SK-N-SH treated with all-trans-retinoic acid at 6 μM for 48 hours (cell line): ENCODE measurements at regions not wholly inside any gene's neighbourhood (a gene's known extent, or its start where the extent isn't known, plus 50 kb on each side); places are given as distances from the start of the nearest gene placed in this dataset.

Source experiments
- ARNTL ChIP-seq: fragments of 450-650 bp; formaldehyde crosslinking; IDR thresholded peaks from 2 replicates; pipeline ENCODE4 v1.5.0; 2020; ENCODE audit warnings: low read depth, mild to moderate bottlenecking, moderate library complexity, borderline replicate concordance
- ISL1 ChIP-seq: fragments of 250-450 bp; sonication (Bioruptor Pico); IDR thresholded peaks from 2 replicates; pipeline ENCODE4 v2.1.2; 2022; ENCODE audit warnings: mild to moderate bottlenecking, moderate library complexity
- ZFP30 ChIP-seq: fragments of 450-650 bp; formaldehyde crosslinking; IDR thresholded peaks from 2 replicates; pipeline ENCODE4 v1.5.0; 2022; ENCODE audit warnings: mild to moderate bottlenecking, moderate library complexity

DNA sequence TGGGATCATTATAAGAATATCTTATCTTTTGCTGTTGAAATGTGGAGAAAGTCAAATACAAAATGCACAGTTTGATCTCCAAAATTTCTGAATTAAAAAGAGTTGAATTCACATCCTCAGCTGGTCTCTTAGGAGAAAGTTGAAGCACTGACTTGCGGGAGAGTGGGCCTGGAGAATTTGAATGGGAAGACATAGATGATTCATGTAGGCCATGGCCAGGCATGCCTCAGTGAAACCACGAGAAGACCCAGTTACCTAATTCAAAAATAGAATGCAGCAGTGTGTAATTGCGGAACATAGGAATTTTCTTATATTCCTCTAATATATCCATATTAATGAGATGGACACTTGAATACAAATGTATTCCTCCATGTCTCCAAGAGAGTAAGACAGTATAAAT, 53.0 kb upstream of the DTNBP1 start:
- TF ChIP-seq ISL1 (CRISPR knock-in tag) (no peak), ARNTL (CRISPR knock-in tag) (no peak), ZFP30 (CRISPR knock-in tag) (no peak)
